Urinary bladder (tissue), 4 donors: ENCODE measurements at regions not wholly inside any gene's neighbourhood (a gene's known extent, or its start where the extent isn't known, plus 50 kb on each side); places are given as distances from the start of the nearest gene placed in this dataset. TPM values are rescaled to one million over a fixed set of nuclear protein-coding genes. Genes with fewer than 3 reads are reported as not detected.

Experiments used
- DNase-seq: peaks from one replicate; pipeline ENCODE4 v3.0.0-alpha.2; 2015; ENCODE audit errors: extremely low spot score
- H3K27ac ChIP-seq: one replicate; pipeline ENCODE4 v1.5.1; 2013; ENCODE audit warnings: low read depth, mild to moderate bottlenecking, moderate library complexity
- H3K36me3 ChIP-seq: one replicate; pipeline ENCODE4 v1.6.1; 2013; ENCODE audit warnings: mild to moderate bottlenecking, moderate library complexity; ENCODE audit not compliant: insufficient read depth
- H3K4me1 ChIP-seq: one replicate; pipeline ENCODE4 v1.6.1; 2013; ENCODE audit warnings: mild to moderate bottlenecking, moderate library complexity; ENCODE audit not compliant: insufficient read depth
- H3K4me3 ChIP-seq: one replicate; pipeline ENCODE4 v1.5.1; 2013; ENCODE audit warnings: low read depth, low read length
- WGBS: extraction: QIAGEN DNeasy Blood & Tissue Kit; methylation state at CpG from one replicate; pipeline ENCODE4 v1.1.7; 2013; 5-methylcytosine and 5-hydroxymethylcytosine counted together
- small RNA-seq: library from RNA; depleted of rRNA; stranded (forward); fragments of <200 nt; gene quantifications from one replicate; pipeline ENCODE3, GENCODE V24; 2014
- donor health status: healthy with polysubstance abuse.
- donor health status: healthy.

DNA sequence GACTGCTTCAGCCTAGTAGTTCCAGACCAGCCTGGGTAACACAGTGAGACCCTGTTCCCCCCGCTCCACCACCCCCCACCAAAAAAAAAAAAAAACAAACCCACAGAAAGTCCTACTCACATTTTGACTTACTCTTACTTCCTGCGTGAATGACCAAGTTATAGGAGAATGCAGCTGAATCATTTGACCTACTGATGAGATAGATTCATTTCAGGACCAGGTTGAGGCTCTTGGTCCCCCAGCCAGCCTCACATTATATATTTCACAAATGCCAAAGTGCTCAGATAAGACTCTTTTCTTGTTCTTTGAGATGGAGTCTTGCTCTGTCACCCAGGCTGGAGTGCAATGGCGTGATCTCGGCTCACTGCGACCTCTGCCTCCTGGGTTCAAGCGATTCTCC is 70.2 kb downstream of the KLF5 start:
- Histone ChIP-seq H3K36me3 (no peaks in the 10 kb centered on the region), H3K4me1 (no peaks in the 10 kb centered on the region), H3K27ac (no peak overlapping the region), H3K4me3 (no peak overlapping the region)
- 93% methylated on average over 6 of the region's 6 CpGs for WGBS
- DNase-seq = no peak

Small RNA genes lying in the stretch of these regions (small RNA-seq; reads per million reads assigned to genes)
- not detected for gene AL162376.1
- not detected for gene RNU4-10P
- gene RNY1P8 = not detected
